ENCODE measurements at regions not wholly inside any gene's neighbourhood (a gene's known extent, or its start where the extent isn't known, plus 50 kb on each side); places are given as distances from the start of the nearest gene placed in this dataset.
"Not testable (repeated sequence)": the region's sequence is repeated elsewhere in the genome, so short reads cannot be mapped to it uniquely, and the experiment has no call there.

- DNase-seq = no peak
These were observed 164.1 kb upstream of the NTF3 start for GRCh38 chr12:5267603-5268423.

GRCh38 chr12:5268424-5269210 is 163.3 kb upstream of the NTF3 start:
- no peak for DNase-seq

GRCh38 chr12:5269846-5270245 is 162.1 kb upstream of the NTF3 start:
- DNase-seq = no peak

GRCh38 chr12:5272018-5272785 is 159.7 kb upstream of the NTF3 start:
- DNase-seq = no peak

- no peak for DNase-seq
These were observed 158.2 kb upstream of the NTF3 start for GRCh38 chr12:5273709-5274108.

- no peak for DNase-seq
These were observed 155.5 kb upstream of the NTF3 start for GRCh38 chr12:5276327-5276880.

- DNase-seq = no peak
These were observed 151.8 kb upstream of the NTF3 start for GRCh38 chr12:5280086-5280485.

GRCh38 chr12:5290368-5290767 is 141.5 kb upstream of the NTF3 start:
- not testable (repeated sequence) for DNase-seq

- DNase-seq = no peak
These were observed 139.3 kb upstream of the NTF3 start for GRCh38 chr12:5292651-5293050.

- no peak for DNase-seq
These were observed 138.1 kb upstream of the NTF3 start for GRCh38 chr12:5293773-5294172.

GRCh38 chr12:5294274-5295070 is 137.4 kb upstream of the NTF3 start:
- no peak for DNase-seq

GRCh38 chr12:5295151-5295550 is 136.8 kb upstream of the NTF3 start:
- DNase-seq = no peak

GRCh38 chr12:5295996-5296395 is 135.9 kb upstream of the NTF3 start:
- DNase-seq = no peak

- no peak for DNase-seq
These were observed 130.4 kb upstream of the NTF3 start for GRCh38 chr12:5301539-5301938.

- no peak for DNase-seq
These were observed 126.5 kb upstream of the NTF3 start for GRCh38 chr12:5305425-5305824.

- DNase-seq = no peak
These were observed 125.9 kb upstream of the NTF3 start for GRCh38 chr12:5305886-5306545.

GRCh38 chr12:5307065-5307464 is 124.8 kb upstream of the NTF3 start:
- no peak for DNase-seq

- DNase-seq = no peak
These were observed 123.7 kb upstream of the NTF3 start for GRCh38 chr12:5308216-5308615.

GRCh38 chr12:5308996-5309395 is 122.9 kb upstream of the NTF3 start:
- no peak for DNase-seq

GRCh38 chr12:5309654-5310053 is 122.3 kb upstream of the NTF3 start:
- no peak for DNase-seq

- no peak for DNase-seq
These were observed 121.8 kb upstream of the NTF3 start for GRCh38 chr12:5310151-5310550.

GRCh38 chr12:5317556-5317955 is 114.4 kb upstream of the NTF3 start:
- DNase-seq = no peak
